Astrocyte (in vitro differentiated cells and primary cell): ENCODE measurements at regions not wholly inside any gene's neighbourhood (a gene's known extent, or its start where the extent isn't known, plus 50 kb on each side); places are given as distances from the start of the nearest gene placed in this dataset.

Experiments used
- DNase-seq: peaks from one replicate; pipeline ENCODE4 v3.0.0-alpha.2; 2010; ENCODE audit warnings: low read depth
- FAIRE-seq: peaks from 2 replicates; lab custom pipeline; 2011; peaks lifted over from hg19 to GRCh38; lab: Jason Lieb, UNC
- H2AFZ ChIP-seq: 2 replicates; pipeline ENCODE4 v1.6.0; 2012; ENCODE audit warnings: low read depth, low read length, inconsistent platforms
- H3K27ac ChIP-seq: 2 replicates; pipeline ENCODE4 v1.5.1; 2011; ENCODE audit warnings: low read depth, low read length, inconsistent platforms
- H3K27me3 ChIP-seq: 2 replicates; pipeline ENCODE4 v1.6.0; 2011; ENCODE audit warnings: low read length, inconsistent platforms; ENCODE audit not compliant: insufficient read depth
- H3K36me3 ChIP-seq: 2 replicates; pipeline ENCODE4 v1.5.1; 2011; ENCODE audit warnings: low read length, inconsistent platforms; ENCODE audit not compliant: insufficient read depth
- H3K4me1 ChIP-seq: 2 replicates; pipeline ENCODE4 v1.5.1; 2011; ENCODE audit warnings: low read length, inconsistent platforms; ENCODE audit not compliant: insufficient read depth
- H3K4me2 ChIP-seq: 2 replicates; pipeline ENCODE4 v1.6.0; 2012; ENCODE audit warnings: low read length, inconsistent platforms
- H3K4me3 ChIP-seq: 2 replicates; pipeline ENCODE4 v1.5.1; 2011; ENCODE audit warnings: low read depth, mild to moderate bottlenecking, low read length, inconsistent platforms; ENCODE audit not compliant: insufficient read depth
- H3K79me2 ChIP-seq: 2 replicates; pipeline ENCODE4 v1.6.0; 2012; ENCODE audit warnings: mild to moderate bottlenecking, low read length, inconsistent platforms; ENCODE audit not compliant: insufficient read depth
- H3K9ac ChIP-seq: 2 replicates; pipeline ENCODE4 v1.6.0; 2012; ENCODE audit warnings: mild to moderate bottlenecking, low read length, inconsistent platforms
- H3K9me3 ChIP-seq: 2 replicates; pipeline ENCODE4 v1.5.1; 2012; ENCODE audit warnings: low read depth, mild to moderate bottlenecking, low read length, inconsistent platforms; ENCODE audit not compliant: insufficient read depth
- H4K20me1 ChIP-seq: 2 replicates; pipeline ENCODE4 v1.6.0; 2012; ENCODE audit warnings: low read length, inconsistent platforms; ENCODE audit not compliant: insufficient read depth
- H3K27ac Mint-ChIP-seq: one replicate; pipeline ENCODE4 v1.8.0; 2021; ENCODE audit warnings: mild to moderate bottlenecking, mixed read lengths; ENCODE audit not compliant: unreplicated experiment
- H3K27me3 Mint-ChIP-seq: one replicate; pipeline ENCODE4 v1.8.0; 2021; ENCODE audit warnings: low read depth, mixed read lengths; ENCODE audit not compliant: unreplicated experiment
- H3K36me3 Mint-ChIP-seq: one replicate; pipeline ENCODE4 v1.8.0; 2021; ENCODE audit warnings: low read depth, mixed read lengths; ENCODE audit not compliant: unreplicated experiment
- H3K4me1 Mint-ChIP-seq: one replicate; pipeline ENCODE4 v1.8.0; 2021; ENCODE audit warnings: low read depth, mixed read lengths; ENCODE audit not compliant: unreplicated experiment
- H3K4me3 Mint-ChIP-seq: one replicate; pipeline ENCODE4 v1.8.0; 2021; ENCODE audit warnings: mild to moderate bottlenecking, moderate library complexity, mixed read lengths; ENCODE audit not compliant: unreplicated experiment
- H3K9me3 Mint-ChIP-seq: one replicate; pipeline ENCODE4 v1.8.0; 2021; ENCODE audit warnings: mild to moderate bottlenecking, mixed read lengths; ENCODE audit not compliant: unreplicated experiment
- EZH2 ChIP-seq: IDR thresholded peaks from 2 replicates; pipeline ENCODE4 v1.6.1; 2012; ENCODE audit warnings: mild to moderate bottlenecking, low read length, inconsistent platforms; ENCODE audit not compliant: insufficient read depth
- TF ChIP-seq, protein P1 (sequence below): IDR thresholded peaks from 2 replicates; pipeline ENCODE4 v1.5.1; 2011; ENCODE audit warnings: low read depth, mild to moderate bottlenecking, inconsistent platforms, low read length, moderate library complexity; ENCODE audit not compliant: insufficient read depth

DNA sequence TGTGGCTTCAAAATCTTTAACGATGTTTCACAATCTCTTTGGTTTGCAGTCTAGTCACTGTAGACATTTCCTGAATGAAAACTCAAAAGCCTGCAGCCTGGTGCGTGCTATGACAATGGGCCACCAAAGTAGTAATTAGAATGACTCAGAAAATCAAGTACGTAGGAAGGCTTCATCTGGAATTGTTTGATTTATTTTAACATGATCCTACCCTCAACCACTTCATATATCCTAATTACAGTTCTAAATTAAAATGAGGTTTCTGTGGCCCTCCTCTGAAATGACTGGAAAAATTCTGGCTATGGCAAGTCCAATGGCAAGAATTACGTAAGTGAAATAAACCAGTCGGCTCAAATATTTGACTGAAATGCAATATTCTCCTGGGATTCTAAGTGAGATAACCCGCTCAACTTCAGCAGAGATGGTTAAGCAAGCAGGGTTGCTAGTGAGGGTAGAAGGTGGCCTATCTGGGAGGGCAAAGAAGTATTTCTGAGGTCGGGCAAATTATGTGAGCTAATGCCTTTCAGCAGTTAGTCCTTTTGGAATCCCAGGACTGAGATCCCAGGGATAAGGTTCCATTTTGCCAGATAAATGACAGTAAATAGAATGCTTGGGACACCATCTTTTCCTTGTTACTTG lies 145.6 kb upstream of the MYOCD start:
- Mint-ChIP-seq H3K4me1 (peaks cover 21% of the 10 kb centered on the region), H3K27me3 (no peaks in the 10 kb centered on the region), H3K9me3 (no peaks in the 10 kb centered on the region), H3K27ac (no peak overlapping the region), H3K36me3 (no peaks in the 10 kb centered on the region), H3K4me3 (no peak overlapping the region)
- Histone ChIP-seq H3K9ac (no peak overlapping the region), H2AFZ (no peak overlapping the region), H3K79me2 (no peaks in the 10 kb centered on the region), H3K27ac (no peak overlapping the region), H3K4me1 (peaks cover 11% of the 10 kb centered on the region), H3K4me3 (no peak overlapping the region), H3K36me3 (no peaks in the 10 kb centered on the region), H3K9me3 (no peaks in the 10 kb centered on the region), H3K27me3 (no peaks in the 10 kb centered on the region), H3K4me2 (no peak overlapping the region), H4K20me1 (no peaks in the 10 kb centered on the region)
- FAIRE-seq (no peak), DNase-seq (peak; percentile 32)
- TF ChIP-seq EZH2 = no peak
- TF ChIP-seq, protein P1, sequence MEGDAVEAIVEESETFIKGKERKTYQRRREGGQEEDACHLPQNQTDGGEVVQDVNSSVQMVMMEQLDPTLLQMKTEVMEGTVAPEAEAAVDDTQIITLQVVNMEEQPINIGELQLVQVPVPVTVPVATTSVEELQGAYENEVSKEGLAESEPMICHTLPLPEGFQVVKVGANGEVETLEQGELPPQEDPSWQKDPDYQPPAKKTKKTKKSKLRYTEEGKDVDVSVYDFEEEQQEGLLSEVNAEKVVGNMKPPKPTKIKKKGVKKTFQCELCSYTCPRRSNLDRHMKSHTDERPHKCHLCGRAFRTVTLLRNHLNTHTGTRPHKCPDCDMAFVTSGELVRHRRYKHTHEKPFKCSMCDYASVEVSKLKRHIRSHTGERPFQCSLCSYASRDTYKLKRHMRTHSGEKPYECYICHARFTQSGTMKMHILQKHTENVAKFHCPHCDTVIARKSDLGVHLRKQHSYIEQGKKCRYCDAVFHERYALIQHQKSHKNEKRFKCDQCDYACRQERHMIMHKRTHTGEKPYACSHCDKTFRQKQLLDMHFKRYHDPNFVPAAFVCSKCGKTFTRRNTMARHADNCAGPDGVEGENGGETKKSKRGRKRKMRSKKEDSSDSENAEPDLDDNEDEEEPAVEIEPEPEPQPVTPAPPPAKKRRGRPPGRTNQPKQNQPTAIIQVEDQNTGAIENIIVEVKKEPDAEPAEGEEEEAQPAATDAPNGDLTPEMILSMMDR = no peak

DNA sequence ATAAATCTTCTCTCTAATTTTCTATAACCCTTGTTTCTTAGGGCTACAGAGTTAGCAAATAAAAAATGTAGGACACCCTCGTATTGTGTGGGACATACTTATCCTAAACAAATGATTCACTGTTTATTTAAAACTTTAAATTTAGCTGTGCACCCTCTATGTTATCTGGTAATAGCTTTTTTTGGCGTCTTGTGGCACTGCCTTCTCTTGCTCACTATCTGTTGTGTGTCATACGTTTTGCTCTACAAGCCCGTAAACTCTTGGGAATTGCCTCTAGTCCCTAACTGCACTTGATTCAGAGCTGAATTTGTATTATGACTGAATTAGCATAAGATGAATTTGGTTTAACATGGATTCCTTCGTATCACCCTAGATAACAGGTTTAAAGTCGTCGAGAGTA lies 144.3 kb upstream of the MYOCD start:
- no peak for FAIRE-seq
- Histone ChIP-seq H3K27me3 (no peaks in the 10 kb centered on the region), H3K4me1 (peaks cover 11% of the 10 kb centered on the region), H3K79me2 (no peaks in the 10 kb centered on the region), H3K27ac (no peak overlapping the region), H3K4me2 (no peak overlapping the region), H2AFZ (no peak overlapping the region), H3K9ac (no peak overlapping the region), H3K36me3 (no peaks in the 10 kb centered on the region), H3K4me3 (no peak overlapping the region), H3K9me3 (no peaks in the 10 kb centered on the region), H4K20me1 (no peaks in the 10 kb centered on the region)
- DNase-seq = no peak
- no peak for TF ChIP-seq EZH2
- TF ChIP-seq, protein P1 = no peak
- Mint-ChIP-seq H3K4me1 (peaks cover 21% of the 10 kb centered on the region), H3K4me3 (no peak overlapping the region), H3K36me3 (no peaks in the 10 kb centered on the region), H3K9me3 (no peaks in the 10 kb centered on the region), H3K27me3 (no peaks in the 10 kb centered on the region), H3K27ac (no peak overlapping the region)

DNA sequence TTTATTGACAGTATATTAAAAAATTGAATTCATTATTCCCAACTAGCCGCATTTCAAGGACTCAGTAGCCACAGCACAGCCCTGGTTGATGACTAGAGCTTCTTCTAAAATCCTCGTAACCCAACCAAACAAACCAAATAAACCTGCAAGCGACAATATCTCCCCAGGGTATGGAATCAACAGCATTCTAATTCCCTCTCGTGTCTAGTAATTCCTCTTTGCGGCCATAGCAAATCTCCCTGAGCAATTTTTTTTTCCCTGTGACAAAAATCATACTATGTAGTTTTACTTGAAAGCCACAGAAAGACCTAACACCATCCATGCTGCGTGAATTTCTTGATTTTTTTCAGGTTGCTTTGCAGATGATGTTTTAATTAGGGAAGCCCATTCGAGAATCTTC lies 143.4 kb upstream of the MYOCD start:
- Histone ChIP-seq H3K4me2 (peak overlapping the region; percentile 68), H3K4me1 (peaks cover 11% of the 10 kb centered on the region), H3K9ac (no peak overlapping the region), H3K9me3 (no peaks in the 10 kb centered on the region), H3K79me2 (no peaks in the 10 kb centered on the region), H4K20me1 (no peaks in the 10 kb centered on the region), H3K36me3 (no peaks in the 10 kb centered on the region), H3K27me3 (no peaks in the 10 kb centered on the region), H3K4me3 (no peak overlapping the region), H2AFZ (no peak overlapping the region), H3K27ac (no peak overlapping the region)
- no peak for TF ChIP-seq EZH2
- TF ChIP-seq, protein P1 = no peak
- FAIRE-seq = no peak
- H3K9me3 Mint-ChIP-seq = no peaks in the 10 kb centered on the region
- no peaks in the 10 kb centered on the region for H3K27me3 Mint-ChIP-seq
- H3K4me1 Mint-ChIP-seq = peaks cover 21% of the 10 kb centered on the region
- peak overlapping the region; percentile 96 for H3K27ac Mint-ChIP-seq
- no peaks in the 10 kb centered on the region for H3K36me3 Mint-ChIP-seq
- DNase-seq = no peak
- no peak overlapping the region for H3K4me3 Mint-ChIP-seq
